Loucy (cell line): ENCODE measurements at regions not wholly inside any gene's neighbourhood (a gene's known extent, or its start where the extent isn't known, plus 50 kb on each side); places are given as distances from the start of the nearest gene placed in this dataset.

Experiments used
- H2AFZ ChIP-seq: fragments of 200-600 bp; sonication (generic); 2 replicates; pipeline ENCODE4 v1.6.0; 2016; ENCODE audit warnings: antibody characterized with exemption, mild to moderate bottlenecking, low read length, moderate library complexity
- H3F3A ChIP-seq: fragments of 200-600 bp; 2 replicates; pipeline ENCODE4 v1.6.0; 2016; ENCODE audit warnings: antibody characterized with exemption, low read depth, mild to moderate bottlenecking
- H3K27me3 ChIP-seq: fragments of 200-600 bp; sonication (generic); 2 replicates; pipeline ENCODE4 v1.6.1; 2014; ENCODE audit warnings: low read length, mild to moderate bottlenecking; ENCODE audit not compliant: insufficient read depth, poor library complexity, severe bottlenecking
- H3K36me3 ChIP-seq: fragments of 200-600 bp; sonication (generic); 2 replicates; pipeline ENCODE4 v1.6.1; 2016; ENCODE audit warnings: low read length; ENCODE audit not compliant: insufficient read depth
- H3K4me1 ChIP-seq: fragments of 200-600 bp; sonication (generic); 2 replicates; pipeline ENCODE4 v1.5.1; 2014; ENCODE audit warnings: low read length, mild to moderate bottlenecking; ENCODE audit not compliant: insufficient read depth, poor library complexity, severe bottlenecking
- H3K4me2 ChIP-seq: fragments of 200-600 bp; sonication (generic); 2 replicates; pipeline ENCODE4 v1.6.0; 2014; ENCODE audit warnings: antibody characterized with exemption, low read length, low read depth, mild to moderate bottlenecking; ENCODE audit not compliant: poor library complexity, severe bottlenecking
- H3K4me3 ChIP-seq: fragments of 200-600 bp; sonication (generic); 2 replicates; pipeline ENCODE4 v1.5.1; 2014; ENCODE audit warnings: low read length, mild to moderate bottlenecking, mixed read lengths; ENCODE audit not compliant: poor library complexity, severe bottlenecking
- H3K79me2 ChIP-seq: fragments of 200-600 bp; sonication (generic); 2 replicates; pipeline ENCODE4 v1.6.1; 2014; ENCODE audit warnings: low read length; ENCODE audit not compliant: insufficient read depth
- H3K9ac ChIP-seq: fragments of 200-600 bp; sonication (generic); 2 replicates; pipeline ENCODE4 v1.6.0; 2014; ENCODE audit warnings: mild to moderate bottlenecking, low read depth, low read length, moderate library complexity; ENCODE audit not compliant: poor library complexity, severe bottlenecking
- H3K9me2 ChIP-seq: fragments of 200-600 bp; sonication (generic); replicated peaks from 2 replicates; pipeline ENCODE4 v1.6.1; 2016; ENCODE audit warnings: low read depth, low read length, mixed read lengths
- H3K9me3 ChIP-seq: fragments of 200-600 bp; sonication (generic); 2 replicates; pipeline ENCODE4 v1.6.1; 2014; ENCODE audit warnings: mild to moderate bottlenecking, antibody characterized with exemption, low read length, low read depth; ENCODE audit not compliant: insufficient read depth
- H4K20me1 ChIP-seq: fragments of 200-600 bp; sonication (generic); 2 replicates; pipeline ENCODE4 v1.6.0; 2014; ENCODE audit warnings: antibody characterized with exemption, low read length, mild to moderate bottlenecking; ENCODE audit not compliant: insufficient read depth, poor library complexity, severe bottlenecking
- CTCF ChIP-seq: fragments of 200-600 bp; sonication (generic); conservative IDR thresholded peaks from 2 replicates; pipeline ENCODE4 v1.5.1; 2014; ENCODE audit warnings: mild to moderate bottlenecking, antibody characterized with exemption, low read length
- EZH2phosphoT487 ChIP-seq: fragments of 200-600 bp; IDR thresholded peaks from 2 replicates; pipeline ENCODE4 v1.6.1; 2018; ENCODE audit warnings: antibody characterized with exemption, mild to moderate bottlenecking, moderate library complexity, borderline replicate concordance

- H2AFZ ChIP-seq: no peak overlapping the region
- H3K9me2 ChIP-seq: no peaks in the 10 kb centered on the region
- H3K79me2 ChIP-seq: no peaks in the 10 kb centered on the region
- H3K4me1 ChIP-seq: no peaks in the 10 kb centered on the region
- H3K4me3 ChIP-seq: no peak overlapping the region
- H3K9ac ChIP-seq: no peak overlapping the region
- TF ChIP-seq EZH2phosphoT487: no peak
- no peak for TF ChIP-seq CTCF
- H3F3A ChIP-seq: no peaks in the 10 kb centered on the region
- no peaks in the 10 kb centered on the region for H3K27me3 ChIP-seq
- H3K9me3 ChIP-seq: no peaks in the 10 kb centered on the region
- H3K36me3 ChIP-seq: no peaks in the 10 kb centered on the region
- no peaks in the 10 kb centered on the region for H4K20me1 ChIP-seq
- H3K4me2 ChIP-seq: no peak overlapping the region
Measured at GRCh38 chr3:176160997-176161396, 1036.3 kb downstream of the TBL1XR1 start.

GRCh38 chr3:176159796-176160195, 1037.5 kb downstream of the TBL1XR1 start:
- no peaks in the 10 kb centered on the region for H3F3A ChIP-seq
- H3K4me3 ChIP-seq: no peak overlapping the region
- no peaks in the 10 kb centered on the region for H3K9me3 ChIP-seq
- no peaks in the 10 kb centered on the region for H3K79me2 ChIP-seq
- no peak for TF ChIP-seq CTCF
- no peak for TF ChIP-seq EZH2phosphoT487
- H3K36me3 ChIP-seq: no peaks in the 10 kb centered on the region
- no peaks in the 10 kb centered on the region for H3K4me1 ChIP-seq
- no peaks in the 10 kb centered on the region for H4K20me1 ChIP-seq
- H2AFZ ChIP-seq: no peak overlapping the region
- H3K9me2 ChIP-seq: no peaks in the 10 kb centered on the region
- H3K27me3 ChIP-seq: no peaks in the 10 kb centered on the region
- no peak overlapping the region for H3K9ac ChIP-seq
- no peak overlapping the region for H3K4me2 ChIP-seq

DNA sequence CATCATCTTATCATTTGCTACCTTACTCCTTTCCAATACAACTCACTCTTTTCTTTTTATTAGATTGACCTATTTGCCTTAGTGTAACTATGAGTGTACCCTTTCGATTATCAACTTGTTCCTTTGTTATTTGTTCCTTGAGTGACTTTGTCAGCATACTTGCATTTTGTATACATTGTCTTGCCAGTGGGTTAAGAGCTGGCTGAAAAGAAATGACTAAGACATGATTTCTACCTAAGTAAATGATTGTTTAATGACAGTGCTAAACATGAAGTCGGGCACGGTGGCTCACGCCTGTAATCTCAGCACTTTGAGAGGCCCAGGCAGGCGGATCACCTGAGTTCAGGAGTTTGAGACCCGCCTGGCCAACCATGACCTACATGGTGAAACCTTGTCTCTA, 1042.3 kb downstream of the TBL1XR1 start:
- Histone ChIP-seq H3K9me3 (no peaks in the 10 kb centered on the region), H3K4me3 (no peak overlapping the region), H3K27me3 (no peaks in the 10 kb centered on the region), H3K4me2 (no peak overlapping the region), H3F3A (no peaks in the 10 kb centered on the region), H3K9me2 (no peaks in the 10 kb centered on the region), H2AFZ (no peak overlapping the region), H3K9ac (no peak overlapping the region), H3K4me1 (no peaks in the 10 kb centered on the region), H4K20me1 (no peaks in the 10 kb centered on the region), H3K79me2 (no peaks in the 10 kb centered on the region), H3K36me3 (no peaks in the 10 kb centered on the region)
- no peak for TF ChIP-seq CTCF
- no peak for TF ChIP-seq EZH2phosphoT487
